GM23338 (cell line): ENCODE measurements at regions not wholly inside any gene's neighbourhood (a gene's known extent, or its start where the extent isn't known, plus 50 kb on each side); places are given as distances from the start of the nearest gene placed in this dataset.

Source experiments
- ATAC-seq: fragments of 200-7000 bp; cut with Tn5 transposase; 3 replicates; pipeline ENCODE4 v1.9.1; 2020
- DNase-seq: peaks from one replicate; pipeline ENCODE4 v3.0.0-alpha.2; 2015; ENCODE audit warnings: low spot score
- H2AFZ ChIP-seq: fragments of 200-600 bp; sonication (generic); 2 replicates; pipeline ENCODE4 v1.8.0; 2016; ENCODE audit warnings: antibody characterized with exemption, mild to moderate bottlenecking, moderate library complexity
- H3F3A ChIP-seq: fragments of 200-600 bp; sonication (generic); replicated peaks from 2 replicates; pipeline ENCODE4 v1.8.0; 2017; ENCODE audit warnings: antibody characterized with exemption, mixed run types, low read depth
- H3K27ac ChIP-seq: fragments of 200-600 bp; sonication (generic); 2 replicates; pipeline ENCODE4 v1.6.1; 2016; ENCODE audit warnings: low read depth
- H3K27me3 ChIP-seq: fragments of 200-600 bp; sonication (generic); 2 replicates; pipeline ENCODE4 v1.8.0; 2016; ENCODE audit warnings: mild to moderate bottlenecking, mixed run types, moderate library complexity; ENCODE audit not compliant: insufficient read depth
- H3K36me3 ChIP-seq: fragments of 200-600 bp; sonication (generic); 2 replicates; pipeline ENCODE4 v1.8.0; 2016; ENCODE audit warnings: mild to moderate bottlenecking; ENCODE audit not compliant: insufficient read depth
- H3K4me1 ChIP-seq: fragments of 200-600 bp; sonication (generic); 2 replicates; pipeline ENCODE4 v1.8.0; 2016; ENCODE audit warnings: mild to moderate bottlenecking, moderate library complexity; ENCODE audit not compliant: insufficient read depth
- H3K4me2 ChIP-seq: fragments of 200-600 bp; sonication (generic); 2 replicates; pipeline ENCODE4 v1.7.1; 2017; ENCODE audit warnings: mixed run types
- H3K4me3 ChIP-seq: fragments of 200-600 bp; sonication (generic); 2 replicates; pipeline ENCODE4 v1.6.1; 2016; ENCODE audit warnings: mixed run types
- H3K79me2 ChIP-seq: fragments of 200-600 bp; sonication (generic); replicated peaks from 2 replicates; pipeline ENCODE4 v1.8.0; 2017; ENCODE audit warnings: mild to moderate bottlenecking; ENCODE audit not compliant: insufficient read depth
- H3K9me2 ChIP-seq: fragments of 200-600 bp; sonication (generic); 2 replicates; pipeline ENCODE4 v1.8.0; 2017; ENCODE audit not compliant: insufficient read depth
- H4K20me1 ChIP-seq: fragments of 200-600 bp; sonication (generic); replicated peaks from 2 replicates; pipeline ENCODE4 v1.8.0; 2017; ENCODE audit warnings: mild to moderate bottlenecking; ENCODE audit not compliant: insufficient read depth
- H3K27ac Mint-ChIP-seq: 2 replicates; pipeline ENCODE4 v1.8.0; 2020; ENCODE audit warnings: inconsistent platforms, mild to moderate bottlenecking, moderate library complexity, mixed read lengths
- H3K27me3 Mint-ChIP-seq: 3 replicates; pipeline ENCODE4 v1.8.0; 2022; ENCODE audit warnings: low read depth, mild to moderate bottlenecking, moderate library complexity, mixed read lengths, inconsistent platforms; ENCODE audit not compliant: insufficient read depth, poor library complexity
- H3K36me3 Mint-ChIP-seq: 3 replicates; pipeline ENCODE4 v1.8.0; 2021; ENCODE audit warnings: low read depth, mild to moderate bottlenecking, inconsistent platforms, moderate library complexity, mixed read lengths
- H3K4me1 Mint-ChIP-seq: 3 replicates; pipeline ENCODE4 v1.8.0; 2020; ENCODE audit warnings: mild to moderate bottlenecking, inconsistent platforms, mixed read lengths
- H3K4me3 Mint-ChIP-seq: 3 replicates; pipeline ENCODE4 v1.8.0; 2021; ENCODE audit warnings: moderate library complexity, mild to moderate bottlenecking, inconsistent platforms, mixed read lengths
- H3K9me3 Mint-ChIP-seq: 3 replicates; pipeline ENCODE4 v1.8.0; 2020; ENCODE audit warnings: moderate library complexity, mild to moderate bottlenecking, inconsistent platforms, mixed read lengths
- CREB1 ChIP-seq: fragments of 250-450 bp; sonication (Bioruptor Pico); IDR thresholded peaks from 2 replicates; pipeline ENCODE4 v1.5.0; 2020; ENCODE audit warnings: low read depth, mild to moderate bottlenecking, moderate library complexity
- CTCF ChIP-seq, 2 experiments: fragments of 200-600 bp in 1 of 2; sonication (generic) in 1 of 2; conservative IDR thresholded peaks; 2 replicates each; pipeline versions ENCODE4 v1.5.1 to v1.6.1; 2016 to 2017; ENCODE audit warnings: antibody characterized with exemption in 2 of 2, low read depth in 2 of 2, mild to moderate bottlenecking in 2 of 2, moderate library complexity in 1 of 2
- ETS1 ChIP-seq: IDR thresholded peaks from 2 replicates; pipeline ENCODE4 v1.6.1; 2016; ENCODE audit warnings: antibody characterized with exemption
- EZH2phosphoT487 ChIP-seq: fragments of 200-600 bp; sonication (generic); IDR thresholded peaks from one replicate; pipeline ENCODE4 v1.8.1; 2018; ENCODE audit warnings: antibody characterized with exemption; ENCODE audit not compliant: unreplicated experiment
- JUNB ChIP-seq: IDR thresholded peaks from one replicate; pipeline ENCODE4 v1.6.1; 2016; ENCODE audit warnings: antibody characterized with exemption; ENCODE audit not compliant: unreplicated experiment
- NANOG ChIP-seq: IDR thresholded peaks from 2 replicates; pipeline ENCODE4 v1.6.1; 2016; ENCODE audit warnings: antibody characterized with exemption, borderline replicate concordance
- POLR2AphosphoS5 ChIP-seq: IDR thresholded peaks from 2 replicates; pipeline ENCODE4 v1.6.1; 2016; ENCODE audit warnings: antibody characterized with exemption, low read depth
- REST ChIP-seq: IDR thresholded peaks from one replicate; pipeline ENCODE4 v1.6.1; 2018; ENCODE audit warnings: antibody characterized with exemption; ENCODE audit not compliant: unreplicated experiment
- STAT1 ChIP-seq: IDR thresholded peaks from one replicate; pipeline ENCODE4 v1.6.1; 2016; ENCODE audit warnings: antibody characterized with exemption; ENCODE audit not compliant: unreplicated experiment
- ZNF114 ChIP-seq: fragments of 250-450 bp; sonication (Bioruptor Pico); IDR thresholded peaks from 2 replicates; pipeline ENCODE4 v1.5.0; 2020; ENCODE audit warnings: mild to moderate bottlenecking, moderate library complexity
- ZNF462 ChIP-seq: fragments of 250-450 bp; sonication (Bioruptor Pico); IDR thresholded peaks from 2 replicates; pipeline ENCODE4 v1.5.0; 2020; ENCODE audit warnings: mild to moderate bottlenecking, moderate library complexity

- no peak for TF ChIP-seq REST
- no peak for TF ChIP-seq CTCF (conservative IDR thresholded peaks at IDR 0.05; ENCODE audit: low read depth in 2 of 2)
- TF ChIP-seq JUNB: no peak
- TF ChIP-seq CREB1 (CRISPR knock-in tag): no peak
Observed at GRCh38 chr10:129187331-129187730, 279.7 kb upstream of the MGMT start (continued).

- Histone ChIP-seq H2AFZ (no peak overlapping the region), H4K20me1 (no peaks in the 10 kb centered on the region), H3K4me3 (no peak overlapping the region), H3K79me2 (no peaks in the 10 kb centered on the region), H3K27me3 (no peaks in the 10 kb centered on the region), H3K4me1 (no peaks in the 10 kb centered on the region), H3K27ac (no peak overlapping the region), H3K36me3 (no peaks in the 10 kb centered on the region), H3K9me2 (peaks cover 14% of the 10 kb centered on the region; the same call in 1 of the 2 replicates), H3K4me2 (no peak overlapping the region), H3F3A (no peaks in the 10 kb centered on the region)
- ATAC-seq (no peak), DNase-seq (no peak)
- H3K4me1 Mint-ChIP-seq: peaks cover 6% of the 10 kb centered on the region
- no peaks in the 10 kb centered on the region for H3K27me3 Mint-ChIP-seq
- H3K27ac Mint-ChIP-seq: no peak overlapping the region
- peaks cover 7% of the 10 kb centered on the region; the same call in 1 of the 3 replicates for H3K9me3 Mint-ChIP-seq
- no peaks in the 10 kb centered on the region; the same call in 2 of the 3 replicates for H3K36me3 Mint-ChIP-seq
- H3K4me3 Mint-ChIP-seq: no peak overlapping the region
- TF ChIP-seq EZH2phosphoT487 (no peak), JUNB (no peak), CREB1 (CRISPR knock-in tag) (no peak), ZNF114 (CRISPR knock-in tag) (no peak), POLR2AphosphoS5 (no peak), ZNF462 (CRISPR knock-in tag) (no peak), ETS1 (no peak), STAT1 (no peak), NANOG (no peak)
Observed at GRCh38 chr10:129191797-129192196, 275.2 kb upstream of the MGMT start.
